Activated CD4-positive, alpha-beta T cell treated with anti-CD3 and anti-CD28 coated beads, Interleukin-10, Interleukin-2, amounts not matched to agents 100 ng/mL and 50 ng/mL, durations not matched to agents 16 hours and 8 hours (primary cell): ENCODE measurements at regions not wholly inside any gene's neighbourhood (a gene's known extent, or its start where the extent isn't known, plus 50 kb on each side); places are given as distances from the start of the nearest gene placed in this dataset.

ENCODE experiments used
- DNase-seq: peaks from one replicate; pipeline ENCODE4 v3.0.0-alpha.2; 2020

GRCh38 chr3:101172516-101172915, 147.9 kb downstream of the IMPG2 start:
- DNase-seq = no peak

DNA sequence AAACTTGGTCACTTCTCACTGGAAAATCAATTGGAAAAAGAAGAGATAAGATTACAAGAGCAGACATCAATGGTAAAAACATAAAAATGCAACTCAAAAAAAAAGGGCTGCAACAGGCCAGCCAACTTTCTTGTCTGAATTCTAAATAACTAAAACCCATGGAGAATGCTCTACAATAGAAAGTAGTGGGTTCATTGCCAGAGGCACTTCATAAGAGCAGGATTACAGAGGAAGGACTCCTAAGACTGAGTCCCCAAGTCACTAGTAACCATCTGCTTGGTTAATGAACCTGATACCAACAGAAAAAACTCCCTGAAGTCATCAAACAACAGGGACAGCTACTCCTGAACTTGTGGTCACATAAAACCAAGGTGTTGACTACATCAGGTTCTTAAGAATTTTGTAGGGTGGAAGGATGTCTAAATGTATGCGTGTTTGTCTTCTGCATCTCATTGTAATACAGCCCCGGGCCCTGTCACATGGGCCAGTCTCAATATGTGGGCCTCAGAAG, 148.6 kb downstream of the IMPG2 start:
- DNase-seq = peak; percentile 15

- peak; percentile 30 for DNase-seq
These were observed 149.4 kb downstream of the IMPG2 start for GRCh38 chr3:101170806-101171558.

- DNase-seq = no peak
These were observed 150.2 kb downstream of the IMPG2 start for GRCh38 chr3:101170062-101170771.

- DNase-seq = no peak
These were observed 150.9 kb downstream of the IMPG2 start for GRCh38 chr3:101169516-101169915.

- DNase-seq = no peak
These were observed 153.0 kb downstream of the IMPG2 start for GRCh38 chr3:101167376-101167775.

DNA sequence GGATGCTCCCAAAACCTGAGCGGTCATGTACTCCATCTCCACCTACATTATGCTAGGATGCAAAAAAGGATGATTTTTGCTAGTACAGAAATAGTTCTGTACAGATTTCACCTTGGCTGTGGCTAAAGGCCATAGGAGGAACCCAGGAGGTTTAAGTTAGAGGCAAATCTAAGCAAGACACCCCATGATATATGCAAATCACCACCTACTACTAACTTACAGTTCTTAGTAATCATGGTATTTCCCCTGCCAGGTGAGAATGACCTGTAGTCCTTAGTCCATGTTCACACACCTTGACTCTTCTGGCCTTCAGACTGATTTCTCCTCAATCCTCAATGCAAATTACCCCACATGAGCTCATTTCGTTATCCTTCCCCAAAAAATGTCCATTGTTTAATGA, 154.2 kb downstream of the IMPG2 start:
- DNase-seq = no peak

GRCh38 chr3:101163554-101163953, 156.8 kb downstream of the IMPG2 start:
- DNase-seq = no peak

DNA sequence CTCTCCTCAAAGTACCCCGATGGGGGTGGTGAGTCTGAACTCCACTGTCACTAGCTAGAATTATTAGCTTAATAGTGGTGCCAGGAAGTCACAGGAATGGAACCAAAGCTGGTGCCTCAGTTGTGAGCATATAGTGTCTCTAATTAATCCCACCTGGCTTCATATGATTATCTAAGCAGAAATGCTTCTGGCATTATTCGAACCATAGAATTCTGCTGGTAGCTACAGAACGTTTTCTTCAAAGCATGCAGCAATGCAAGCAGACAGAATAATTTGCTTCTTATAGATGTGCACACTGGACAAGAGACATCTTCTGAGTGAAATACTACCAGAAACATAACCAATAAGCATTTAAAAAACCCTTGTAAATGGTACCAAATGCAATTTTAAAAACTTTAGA, 160.9 kb downstream of the IMPG2 start:
- no peak for DNase-seq

GRCh38 chr3:101158374-101158773, 162.0 kb downstream of the IMPG2 start:
- no peak for DNase-seq

GRCh38 chr3:101156787-101157345, 163.5 kb downstream of the IMPG2 start:
- DNase-seq = no peak

DNA sequence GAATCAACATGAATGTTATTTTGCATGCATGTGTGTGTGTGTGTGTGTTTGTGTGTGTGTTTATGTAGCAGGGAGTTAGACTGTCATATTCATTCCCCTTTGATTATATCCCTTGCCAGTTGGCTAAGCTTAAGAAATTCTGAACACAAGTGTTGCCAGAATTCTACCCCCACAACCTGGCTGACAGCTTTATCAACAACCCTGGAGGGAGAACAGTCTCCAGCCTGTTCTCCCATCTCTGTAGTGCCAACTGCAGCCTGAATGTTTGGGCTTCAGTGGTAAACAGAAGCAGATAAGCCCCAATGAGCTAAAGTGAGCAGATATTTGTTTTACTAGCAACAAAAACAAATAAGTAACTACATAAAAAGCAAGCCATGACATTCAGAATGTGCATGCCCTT, 162.6 kb upstream of the ABI3BP start:
- no peak for DNase-seq

DNA sequence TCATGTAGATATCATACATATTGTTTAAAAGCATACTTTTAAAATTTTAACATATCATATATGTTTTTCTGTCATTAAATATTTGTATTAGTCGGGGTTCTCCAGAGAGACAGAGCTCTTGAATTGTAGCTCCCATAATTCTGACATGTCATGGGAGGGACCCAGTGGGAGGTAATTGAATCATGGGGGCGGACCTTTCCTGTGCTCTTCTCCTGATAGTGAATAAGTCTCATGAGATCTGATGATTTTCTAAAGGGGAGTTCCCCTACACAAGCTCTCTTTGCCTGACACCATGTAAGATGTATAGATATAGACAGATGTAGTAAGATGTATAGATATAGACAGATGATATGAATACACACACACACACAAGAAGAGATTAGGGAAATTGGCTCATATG, 161.2 kb upstream of the ABI3BP start:
- no peak for DNase-seq

- DNase-seq = no peak
These were observed 158.2 kb upstream of the ABI3BP start for GRCh38 chr3:101151286-101151913.

DNA sequence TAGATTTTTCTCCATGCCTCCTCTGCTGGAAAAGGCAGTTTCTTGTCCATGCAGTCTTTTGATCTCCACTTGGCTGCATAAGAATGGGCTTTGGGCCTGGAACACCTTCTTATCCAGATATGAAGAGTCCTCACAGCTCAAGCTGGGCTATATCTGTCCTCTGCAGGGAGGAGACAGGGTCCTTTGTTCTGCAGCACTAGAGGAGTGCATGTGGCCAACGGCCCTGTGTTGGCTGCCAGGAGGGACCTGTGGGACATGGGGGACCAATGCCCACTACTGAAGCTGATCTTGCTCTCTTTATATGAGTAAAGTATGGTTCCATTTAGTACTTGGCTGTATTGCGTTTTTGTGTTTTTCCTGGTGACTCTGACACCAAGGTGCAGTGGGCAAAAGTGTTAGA, 157.3 kb upstream of the ABI3BP start:
- DNase-seq = no peak

- no peak for DNase-seq
These were observed 156.5 kb upstream of the ABI3BP start for GRCh38 chr3:101149707-101150106.

- no peak for DNase-seq
These were observed 156.0 kb upstream of the ABI3BP start for GRCh38 chr3:101149251-101149650.

DNA sequence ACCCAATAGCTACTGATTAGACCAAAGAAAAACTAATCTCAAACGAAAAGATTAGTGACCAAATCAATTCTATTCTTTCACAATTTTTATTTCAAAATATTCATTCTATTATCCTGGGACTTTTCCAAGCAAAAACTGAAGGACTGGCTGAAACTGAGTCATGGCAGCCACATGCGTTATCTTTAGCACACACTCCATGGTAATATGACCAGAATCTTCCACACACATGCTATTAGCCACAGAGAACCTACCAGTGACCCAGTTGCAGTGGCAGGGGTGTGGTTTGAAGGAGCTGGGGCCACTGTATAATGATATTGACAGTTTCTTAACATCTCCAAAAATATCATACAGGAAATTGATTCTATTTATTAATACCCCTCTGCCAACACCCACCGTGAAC, 154.8 kb upstream of the ABI3BP start:
- no peak for DNase-seq

GRCh38 chr3:101146946-101147345, 153.7 kb upstream of the ABI3BP start:
- DNase-seq = no peak

DNA sequence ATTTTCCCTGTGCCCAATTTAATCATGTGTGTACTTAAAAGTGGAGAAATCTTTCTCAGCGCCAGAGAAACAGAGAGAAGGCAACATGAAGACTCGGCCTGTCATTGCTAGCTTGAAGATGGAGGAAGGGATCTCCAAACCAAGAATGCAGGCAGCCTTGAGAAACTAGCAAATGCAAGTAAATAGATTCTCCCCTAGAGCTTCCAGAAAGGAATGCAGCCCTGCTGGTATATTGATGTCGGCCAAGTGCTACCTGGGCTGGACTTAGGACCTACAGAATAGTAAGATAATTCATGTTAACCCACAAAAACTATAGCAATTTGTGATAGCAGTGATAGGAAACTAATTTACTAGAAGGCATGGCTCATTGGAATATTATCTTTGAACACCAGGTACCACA, 150.9 kb upstream of the ABI3BP start:
- DNase-seq = no peak

GRCh38 chr3:101143012-101143411, 149.8 kb upstream of the ABI3BP start:
- no peak for DNase-seq

DNA sequence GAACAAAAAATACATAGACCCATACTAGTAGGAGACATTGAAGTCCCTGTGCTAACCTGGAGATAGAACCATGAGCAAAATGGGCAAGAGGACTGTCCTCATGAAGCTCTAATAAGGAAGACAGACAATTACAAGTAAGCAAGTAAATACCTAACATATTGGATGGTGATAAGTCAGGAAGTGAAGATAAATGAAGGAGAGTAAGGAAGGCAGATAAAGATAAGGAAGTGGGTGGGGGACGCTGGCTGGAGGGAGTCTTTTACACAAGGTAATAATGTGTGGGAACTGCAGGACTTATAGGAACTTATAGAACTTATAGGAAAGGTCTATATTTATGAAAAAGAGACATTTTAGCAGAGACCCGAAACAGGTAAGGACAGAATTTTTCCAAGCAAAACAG, 148.9 kb upstream of the ABI3BP start:
- no peak for DNase-seq

GRCh38 chr3:101141135-101141534, 147.9 kb upstream of the ABI3BP start:
- no peak for DNase-seq

DNA sequence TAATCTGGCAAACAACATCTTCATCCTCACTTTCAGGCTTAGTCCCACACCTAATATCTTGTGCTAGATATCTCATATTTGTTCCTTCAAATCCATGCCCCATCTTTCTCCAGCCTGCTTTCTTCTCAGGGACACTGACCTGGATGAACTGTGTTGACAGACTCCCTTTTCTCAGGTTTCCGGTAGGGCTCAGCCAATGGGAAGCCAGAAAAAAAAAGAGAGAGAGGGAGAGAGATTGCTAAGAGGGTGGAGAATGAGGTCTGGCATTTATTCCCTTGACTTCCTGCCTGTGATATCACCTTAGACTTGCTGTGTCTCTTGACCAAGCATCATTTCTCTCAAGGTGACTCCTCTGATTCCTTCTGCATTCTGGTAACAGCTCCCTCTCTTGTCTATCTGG, 145.6 kb upstream of the ABI3BP start:
- DNase-seq = no peak
